Activated T-cell treated with anti-CD3 and anti-CD28 coated beads, Interleukin-2, amount 50 U/mL, for 48 hours (primary cell): ENCODE measurements at regions not wholly inside any gene's neighbourhood (a gene's known extent, or its start where the extent isn't known, plus 50 kb on each side); places are given as distances from the start of the nearest gene placed in this dataset.
"Not testable (repeated sequence)": the region's sequence is repeated elsewhere in the genome, so short reads cannot be mapped to it uniquely, and the experiment has no call there.

Experiments
- DNase-seq, 2 experiments: peaks; one replicate each; pipeline ENCODE4 v3.0.0-alpha.2; 2020

- no peak for DNase-seq
Observed at GRCh38 chr5:130708754-130709153, 456.3 kb downstream of the HINT1 start.

- no peak for DNase-seq
Observed at GRCh38 chr5:130706696-130707095, 458.4 kb downstream of the HINT1 start.

- no peak for DNase-seq
Observed at GRCh38 chr5:130705368-130705767, 459.7 kb downstream of the HINT1 start.

- DNase-seq: no peak
Observed at GRCh38 chr5:130693509-130693908, 471.5 kb downstream of the HINT1 start.

GRCh38 chr5:130692770-130693169, 472.3 kb downstream of the HINT1 start:
- DNase-seq: no peak

- DNase-seq: no peak
Observed at GRCh38 chr5:130689831-130690230, 475.2 kb downstream of the HINT1 start.

- DNase-seq: no peak
Observed at GRCh38 chr5:130687085-130687733, 477.8 kb downstream of the HINT1 start.

GRCh38 chr5:130678637-130679036, 486.4 kb downstream of the HINT1 start:
- DNase-seq: no peak

- no peak for DNase-seq
Observed at GRCh38 chr5:130666462-130666861, 498.6 kb downstream of the HINT1 start.

GRCh38 chr5:130652176-130652575, 512.9 kb downstream of the HINT1 start:
- no peak for DNase-seq

- DNase-seq: no peak
Observed at GRCh38 chr5:130651440-130651839, 513.6 kb downstream of the HINT1 start.

GRCh38 chr5:130643321-130643720, 521.7 kb downstream of the HINT1 start:
- DNase-seq: no peak

- DNase-seq: no peak
Observed at GRCh38 chr5:130642461-130642860, 522.6 kb downstream of the HINT1 start.

GRCh38 chr5:130627145-130627544, 537.9 kb downstream of the HINT1 start:
- DNase-seq: no peak

GRCh38 chr5:130624805-130625204, 540.3 kb downstream of the HINT1 start:
- DNase-seq: no peak

- DNase-seq: no peak
Observed at GRCh38 chr5:130616161-130616560, 548.9 kb downstream of the HINT1 start.

GRCh38 chr5:130605234-130605633, 559.8 kb downstream of the HINT1 start:
- DNase-seq: no peak

- DNase-seq: not testable (repeated sequence)
Observed at GRCh38 chr5:130596647-130597046, 568.4 kb downstream of the HINT1 start.

GRCh38 chr5:130580264-130580663, 584.8 kb downstream of the HINT1 start:
- no peak for DNase-seq

GRCh38 chr5:130578354-130578753, 586.7 kb downstream of the HINT1 start:
- DNase-seq: no peak

- no peak for DNase-seq
Observed at GRCh38 chr5:130571076-130571475, 594.0 kb downstream of the HINT1 start.

- no peak for DNase-seq
Observed at GRCh38 chr5:130568791-130569190, 596.3 kb downstream of the HINT1 start.

GRCh38 chr5:130555429-130555828, 609.6 kb downstream of the HINT1 start:
- DNase-seq: no peak

- no peak for DNase-seq
Observed at GRCh38 chr5:130550562-130550928, 614.5 kb downstream of the HINT1 start.

GRCh38 chr5:130549884-130550561, 615.0 kb downstream of the HINT1 start:
- no peak for DNase-seq
